Fibroblast of skin of right biceps (primary cell): ENCODE measurements at regions not wholly inside any gene's neighbourhood (a gene's known extent, or its start where the extent isn't known, plus 50 kb on each side); places are given as distances from the start of the nearest gene placed in this dataset.

ENCODE experiments used
- DNase-seq: peaks from one replicate; pipeline ENCODE4 v3.0.0-alpha.2; 2013

GRCh38 chr11:23688411-23688810, 808.4 kb upstream of the LUZP2 start:
- no peak for DNase-seq

- peak; percentile 36 for DNase-seq
Measured at GRCh38 chr11:23688835-23689234, 808.0 kb upstream of the LUZP2 start.

GRCh38 chr11:23696688-23697415, 800.0 kb upstream of the LUZP2 start:
- DNase-seq, result no peak

DNA sequence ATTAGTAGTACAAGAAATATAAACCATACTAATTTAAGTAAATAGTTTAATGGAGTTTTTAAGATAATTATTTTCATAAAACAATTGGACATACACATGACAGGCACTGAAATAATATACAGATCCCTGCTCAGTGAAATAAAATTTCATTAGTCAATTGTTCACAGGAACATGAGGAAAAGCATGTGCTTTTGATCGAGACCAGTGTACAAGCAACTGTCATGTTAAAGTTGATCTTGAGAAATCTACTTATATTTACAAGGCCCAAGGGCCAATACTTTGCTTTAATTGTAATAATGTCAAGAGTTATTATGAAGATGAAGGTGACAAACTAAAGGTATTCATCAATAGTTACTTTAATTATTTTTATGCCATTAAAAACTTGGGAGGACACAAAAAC, 792.7 kb upstream of the LUZP2 start:
- no peak for DNase-seq

GRCh38 chr11:23711981-23712380, 784.9 kb upstream of the LUZP2 start:
- DNase-seq, result peak; percentile 1

GRCh38 chr11:23719016-23719415, 777.8 kb upstream of the LUZP2 start:
- no peak for DNase-seq

- DNase-seq, result peak; percentile 10
Measured at GRCh38 chr11:23723861-23724260, 773.0 kb upstream of the LUZP2 start.

DNA sequence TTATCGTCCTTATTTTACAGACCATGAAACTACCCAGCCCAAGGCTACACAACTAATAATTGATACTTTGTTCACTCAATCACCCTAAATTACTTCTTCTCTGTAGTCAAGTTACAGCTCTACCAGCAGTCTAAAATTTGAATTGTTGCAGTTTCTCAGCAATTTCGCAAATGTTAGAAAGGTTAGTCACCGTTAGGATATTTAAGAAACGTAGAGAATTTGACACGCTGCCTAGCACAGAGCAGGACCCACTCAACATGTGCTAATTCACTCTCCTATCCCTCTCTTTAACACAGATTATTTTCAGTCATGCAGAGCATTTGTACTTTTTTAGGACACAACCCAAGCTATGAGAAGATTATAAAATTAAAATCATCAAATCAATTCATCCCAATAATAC, 771.1 kb upstream of the LUZP2 start:
- DNase-seq, result peak; percentile 36

DNA sequence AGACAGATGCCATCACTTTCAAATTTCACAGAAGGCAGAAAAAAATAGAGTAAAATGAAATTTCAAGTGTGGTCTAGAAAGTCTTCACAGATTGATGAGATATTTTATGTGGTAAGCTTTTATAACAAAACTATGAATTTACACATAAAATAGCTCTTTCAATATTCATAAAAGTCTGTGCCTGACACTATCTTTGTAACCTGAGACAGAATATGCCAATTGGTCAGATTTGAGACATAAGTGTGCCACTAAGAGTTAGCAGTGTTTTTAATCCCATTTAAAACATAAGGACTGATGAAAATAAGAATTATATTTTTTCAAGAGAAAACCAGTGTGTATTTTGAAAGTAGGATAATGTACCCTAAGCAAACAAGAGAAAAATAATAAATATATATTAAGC, 769.5 kb upstream of the LUZP2 start:
- DNase-seq, result no peak

DNA sequence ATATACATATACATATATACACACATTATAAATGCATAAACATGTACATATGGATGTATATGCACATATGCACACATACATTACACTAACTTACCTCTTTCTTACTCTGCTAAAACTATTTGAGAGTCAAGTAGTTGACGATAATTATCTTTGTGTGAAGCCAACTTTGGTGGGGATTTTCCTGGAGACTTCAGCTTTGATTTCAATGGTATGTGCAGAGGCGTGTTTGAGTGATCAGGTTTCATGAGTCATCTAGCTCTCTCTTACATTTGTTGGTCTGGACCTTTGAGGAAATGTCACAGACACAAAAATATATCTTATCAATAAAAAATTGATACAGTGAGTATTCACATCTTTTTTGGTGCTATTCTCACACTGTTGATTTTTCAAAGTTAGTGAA, 769.1 kb upstream of the LUZP2 start:
- peak; percentile 64 for DNase-seq

GRCh38 chr11:23729088-23729487, 767.8 kb upstream of the LUZP2 start:
- no peak for DNase-seq

DNA sequence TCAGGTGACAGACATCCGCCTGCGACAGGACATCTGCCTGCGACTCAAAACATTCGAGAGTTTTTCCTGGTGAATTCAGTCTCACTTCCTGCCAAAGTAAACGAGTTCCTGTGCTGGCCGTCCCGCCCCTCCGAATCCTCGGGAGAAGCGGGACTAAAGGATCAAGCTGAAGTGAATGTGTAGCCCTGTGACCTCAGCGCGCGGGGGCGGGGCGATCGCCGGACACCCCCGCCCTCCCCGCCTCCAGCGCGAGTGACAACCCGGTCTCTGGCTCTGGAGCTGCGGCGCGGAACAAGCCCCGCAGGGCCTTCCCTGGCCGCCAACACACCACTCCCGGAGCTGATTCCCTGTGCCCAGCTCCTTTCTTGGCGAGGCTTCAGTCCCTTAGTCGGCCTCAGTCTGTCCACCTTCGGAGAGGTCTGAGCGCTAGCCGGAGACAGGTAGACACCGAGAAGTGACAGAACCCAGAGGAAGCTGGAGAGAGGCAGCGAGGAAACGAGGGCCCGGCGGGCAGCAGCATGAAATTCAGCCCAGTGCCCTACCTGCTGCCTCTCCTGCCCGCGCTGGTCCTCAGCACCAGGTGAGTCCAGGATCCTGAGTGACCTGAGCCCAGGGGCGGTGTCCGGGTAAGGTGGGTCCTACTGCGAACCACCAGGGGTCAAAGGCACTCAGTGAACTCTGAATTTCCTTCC, 766.4 kb upstream of the LUZP2 start:
- no peak for DNase-seq

- peak; percentile 32 for DNase-seq
Measured at GRCh38 chr11:23732026-23732425, 764.8 kb upstream of the LUZP2 start.

DNA sequence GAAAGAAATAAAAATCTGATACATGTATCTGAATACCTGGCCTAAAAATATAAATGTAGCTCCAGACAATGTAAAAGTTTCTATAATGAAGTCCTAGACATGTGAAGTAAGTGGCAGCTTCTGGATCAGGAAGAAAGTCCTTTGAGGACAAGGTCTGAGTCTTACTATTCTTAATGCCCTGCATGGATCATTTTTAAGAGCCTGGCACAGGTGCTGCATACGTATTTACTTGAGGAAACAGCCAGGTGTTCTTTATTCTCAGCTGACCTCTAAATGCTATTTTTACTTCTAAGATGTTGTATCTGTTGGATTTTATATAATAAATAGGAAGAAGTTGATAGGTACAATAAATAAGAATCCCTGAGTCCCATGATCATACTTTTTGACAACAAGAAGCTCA, 750.0 kb upstream of the LUZP2 start:
- no peak for DNase-seq

DNA sequence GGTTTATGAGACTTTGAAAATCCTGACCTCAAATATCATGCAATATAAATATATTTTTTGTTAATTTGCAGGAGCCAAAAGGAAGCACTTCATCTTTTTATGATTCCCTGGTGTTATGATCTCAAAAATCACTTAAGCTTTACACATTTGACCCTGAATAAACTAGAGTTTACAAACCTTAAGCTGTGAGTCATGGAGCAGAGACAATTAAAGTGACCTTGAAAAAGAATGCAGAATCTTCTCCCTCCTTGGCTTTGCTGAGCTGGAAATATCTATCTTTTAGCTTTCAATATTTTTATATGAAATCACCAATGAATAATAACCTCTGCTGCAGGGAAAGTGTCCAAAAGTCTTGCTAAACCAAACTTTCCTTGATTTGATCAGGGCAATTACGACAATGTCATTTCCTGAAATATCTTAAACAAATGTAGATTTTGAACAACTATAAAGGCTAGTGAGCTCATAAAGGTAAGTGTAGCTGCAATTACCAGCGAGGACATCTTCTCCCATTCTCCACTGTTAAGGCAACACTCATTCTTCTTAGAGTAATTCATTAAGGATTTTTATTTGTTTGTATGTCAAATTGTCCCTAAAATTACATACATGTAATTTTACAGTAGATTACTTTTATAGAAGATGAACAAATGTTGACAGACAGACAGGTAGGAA, 747.0 kb upstream of the LUZP2 start:
- peak; percentile 14 for DNase-seq

- DNase-seq, result no peak
Measured at GRCh38 chr11:23751280-23751679, 745.6 kb upstream of the LUZP2 start.

DNA sequence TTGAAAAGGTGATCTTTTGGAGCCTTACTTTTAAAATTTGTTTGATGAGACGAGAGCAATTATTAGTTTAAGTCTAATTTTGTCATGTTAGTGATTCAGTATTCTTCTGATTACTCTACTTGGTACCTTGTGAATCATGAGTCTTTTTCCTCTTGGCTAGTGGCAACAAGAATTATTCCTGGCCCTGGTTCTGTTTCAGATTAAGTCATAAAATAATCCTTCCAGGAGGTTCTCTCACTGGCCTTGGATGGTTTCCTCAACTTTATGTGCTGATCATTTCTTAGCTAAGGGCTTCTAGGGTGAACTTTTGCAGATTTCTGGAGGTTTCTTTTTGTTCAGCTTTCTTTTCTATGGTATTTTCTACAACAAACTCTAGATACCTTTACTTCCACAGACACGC, 741.8 kb upstream of the LUZP2 start:
- DNase-seq, result no peak

DNA sequence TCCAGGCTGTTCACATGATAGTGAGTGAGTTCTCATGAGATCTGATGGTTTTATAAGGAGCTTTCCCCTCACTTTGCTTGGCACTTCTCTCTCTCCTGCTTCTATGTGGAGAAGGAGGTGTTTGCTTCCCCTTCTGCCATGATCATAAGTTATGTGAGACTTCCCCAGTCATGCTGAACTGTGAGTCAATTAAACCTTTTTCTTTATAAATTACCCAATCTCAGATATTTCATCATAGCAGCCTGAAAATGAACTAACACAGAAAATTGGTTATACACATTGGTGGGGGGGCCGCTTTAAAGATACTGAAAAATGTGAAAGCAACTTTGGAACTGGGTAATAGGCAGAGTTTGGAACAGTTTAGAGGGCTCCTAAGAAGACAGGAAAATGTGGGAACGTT, 741.1 kb upstream of the LUZP2 start:
- no peak for DNase-seq

GRCh38 chr11:23759489-23759888, 737.4 kb upstream of the LUZP2 start:
- no peak for DNase-seq

DNA sequence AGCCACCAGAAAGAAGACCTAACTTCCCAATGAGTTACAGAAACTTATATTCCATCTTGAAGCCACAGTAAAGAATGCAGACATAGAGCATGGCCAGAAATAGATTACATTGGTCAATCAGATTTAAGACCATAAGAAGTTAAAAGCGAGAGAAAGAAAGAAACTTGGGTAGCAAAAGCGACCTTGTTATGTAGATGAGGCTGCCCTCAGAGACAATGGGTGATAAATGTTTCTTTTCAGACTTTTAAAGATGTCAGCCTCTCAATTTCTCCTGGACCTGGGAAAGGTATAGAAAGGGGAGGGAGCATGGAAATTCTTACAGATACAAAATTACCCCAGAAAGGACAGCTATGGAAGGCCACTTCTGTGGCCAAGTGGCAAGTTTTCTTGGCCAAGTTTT, 732.6 kb upstream of the LUZP2 start:
- no peak for DNase-seq

- DNase-seq, result peak; percentile 66
Measured at GRCh38 chr11:23765682-23766252, 731.1 kb upstream of the LUZP2 start.

DNA sequence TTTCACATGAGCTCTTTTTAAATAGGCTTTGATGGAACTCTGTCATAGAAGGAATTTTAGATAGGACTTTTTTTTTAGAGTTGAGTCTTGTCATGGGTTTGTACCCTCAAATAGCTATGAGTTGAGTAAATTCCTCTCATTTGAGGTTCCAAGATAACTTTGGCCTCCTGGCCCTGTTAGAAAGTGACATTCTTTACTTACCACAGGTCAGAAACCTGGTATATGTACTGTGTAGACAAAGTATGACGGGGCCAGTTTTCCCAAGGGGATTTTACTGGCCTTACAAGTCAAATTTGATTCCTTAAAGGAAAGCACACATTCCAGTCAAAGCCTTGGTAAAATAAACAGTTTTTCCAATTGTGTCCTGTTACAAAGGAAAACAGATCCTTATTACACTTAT, 729.3 kb upstream of the LUZP2 start:
- DNase-seq, result no peak

DNA sequence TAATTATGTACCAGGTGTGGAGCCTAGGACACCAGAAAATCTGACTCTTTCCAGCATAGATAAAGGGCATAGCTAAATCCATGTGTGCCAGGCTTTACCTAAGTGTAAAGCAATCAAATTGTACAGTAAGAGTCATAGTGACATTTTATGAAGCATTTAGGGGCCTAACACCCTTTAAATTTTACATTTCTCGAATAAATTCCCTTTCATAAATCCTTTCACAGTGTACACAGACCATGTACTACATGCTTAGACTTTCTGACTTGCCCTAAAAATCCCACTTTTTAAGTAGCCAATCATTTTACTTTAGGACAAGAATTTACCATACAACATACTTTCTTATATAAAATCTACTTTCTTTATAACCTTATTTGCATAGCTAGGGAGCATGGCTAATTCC, 727.6 kb upstream of the LUZP2 start:
- DNase-seq, result no peak

DNA sequence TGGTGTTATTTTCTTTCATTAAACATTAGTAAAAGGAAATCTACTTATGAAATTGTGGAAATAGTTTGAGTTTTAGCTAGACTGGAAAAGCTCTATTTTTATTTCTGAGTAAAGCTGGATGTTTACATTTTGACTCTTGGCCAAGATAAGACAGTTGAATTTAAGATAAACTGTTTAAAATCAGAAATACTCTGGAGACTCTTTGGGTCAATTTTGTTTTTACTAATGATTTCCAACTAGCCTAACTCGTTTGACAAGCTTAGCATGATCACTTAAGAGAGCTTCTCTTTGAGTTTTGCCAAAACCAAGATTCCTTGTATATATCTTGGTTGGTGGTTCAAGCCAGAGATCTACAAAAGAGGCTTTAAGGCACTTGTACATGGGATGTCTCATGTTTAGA, 724.8 kb upstream of the LUZP2 start:
- no peak for DNase-seq
